Gastroesophageal sphincter (tissue), 3 donors: ENCODE measurements at regions not wholly inside any gene's neighbourhood (a gene's known extent, or its start where the extent isn't known, plus 50 kb on each side); places are given as distances from the start of the nearest gene placed in this dataset.

Source experiments
- CTCF ChIP-seq, 4 experiments: fragments of 200-600 bp in 2 of 4; fragments of 450-650 bp in 2 of 4; sonication (generic) in 1 of 4; IDR thresholded peaks; one replicate each; pipeline ENCODE4 v1.5.1; 2017 to 2019; ENCODE audit warnings: antibody characterized with exemption in 4 of 4, mild to moderate bottlenecking in 2 of 4, moderate library complexity in 2 of 4
- POLR2A ChIP-seq, 2 donors: fragments of 450-650 bp; IDR thresholded peaks; one replicate each; pipeline ENCODE4 v1.6.1; 2017; ENCODE audit warnings: antibody characterized with exemption in 2 of 2, mild to moderate bottlenecking in 2 of 2, moderate library complexity in 1 of 2
- POLR2AphosphoS5 ChIP-seq: sonication (generic); formaldehyde crosslinking; IDR thresholded peaks from one replicate; pipeline ENCODE4 v1.6.1; 2017; ENCODE audit warnings: antibody characterized with exemption

- no peak for TF ChIP-seq CTCF (IDR thresholded peaks at IDR 0.05)
- no peak for TF ChIP-seq POLR2AphosphoS5
- TF ChIP-seq POLR2A (IDR thresholded peaks at IDR 0.05) = no peak
Measured at GRCh38 chr3:18782191-18782590, 357.1 kb upstream of the SATB1 start.
